ENCODE measurements at regions not wholly inside any gene's neighbourhood (a gene's known extent, or its start where the extent isn't known, plus 50 kb on each side); places are given as distances from the start of the nearest gene placed in this dataset.

GRCh38 chr14:71607056-71607455, 325.2 kb upstream of the RGS6 start:
- no peak for DNase-seq
- H3K4me3 ChIP-seq = no peak overlapping the region
- no peak for TF ChIP-seq CTCF (IDR thresholded peaks at IDR 0.05)
- H3K9me3 ChIP-seq = no peaks in the 10 kb centered on the region
- no peak overlapping the region for H3K27ac ChIP-seq
- ATAC-seq = no peak
- no peaks in the 10 kb centered on the region for H3K36me3 ChIP-seq
- H3K4me1 ChIP-seq = no peaks in the 10 kb centered on the region
- H3K27me3 ChIP-seq = no peaks in the 10 kb centered on the region
- intact Hi-C loops (cut with DNase I) = no loop called here

GRCh38 chr14:71610149-71610548, 322.1 kb upstream of the RGS6 start:
- intact Hi-C loops (cut with DNase I) = no loop called here
- no peak for ATAC-seq

GRCh38 chr14:71610797-71611196, 321.4 kb upstream of the RGS6 start:
- H3K27ac ChIP-seq = no peak overlapping the region

More at GRCh38 chr14:71610149-71610548, 322.1 kb upstream of the RGS6 start:
- Histone ChIP-seq H3K9me3 (no peaks in the 10 kb centered on the region), H3K27me3 (no peaks in the 10 kb centered on the region), H3K4me1 (no peaks in the 10 kb centered on the region), H3K36me3 (no peaks in the 10 kb centered on the region), H3K4me3 (no peak overlapping the region), H3K27ac (no peak overlapping the region)
- no peak for TF ChIP-seq CTCF (IDR thresholded peaks at IDR 0.05)
- no peak for DNase-seq

GRCh38 chr14:71613168-71613567, 319.1 kb upstream of the RGS6 start:
- Histone ChIP-seq H3K36me3 (no peaks in the 10 kb centered on the region), H3K27me3 (no peaks in the 10 kb centered on the region), H3K4me3 (no peak overlapping the region), H3K9me3 (no peaks in the 10 kb centered on the region), H3K4me1 (no peaks in the 10 kb centered on the region), H3K27ac (no peak overlapping the region)
- no peak for DNase-seq
- ATAC-seq = no peak
- intact Hi-C loops (cut with DNase I) = no loop called here
- no peak for TF ChIP-seq CTCF (IDR thresholded peaks at IDR 0.05)

More at GRCh38 chr14:71610797-71611196, 321.4 kb upstream of the RGS6 start:
- Histone ChIP-seq H3K4me1 (no peaks in the 10 kb centered on the region), H3K27me3 (no peaks in the 10 kb centered on the region), H3K9me3 (no peaks in the 10 kb centered on the region), H3K4me3 (no peak overlapping the region), H3K36me3 (no peaks in the 10 kb centered on the region)
- intact Hi-C loops (cut with DNase I) = no loop called here
- DNase-seq = no peak
- no peak for TF ChIP-seq CTCF (IDR thresholded peaks at IDR 0.05)
- no peak for ATAC-seq

DNA sequence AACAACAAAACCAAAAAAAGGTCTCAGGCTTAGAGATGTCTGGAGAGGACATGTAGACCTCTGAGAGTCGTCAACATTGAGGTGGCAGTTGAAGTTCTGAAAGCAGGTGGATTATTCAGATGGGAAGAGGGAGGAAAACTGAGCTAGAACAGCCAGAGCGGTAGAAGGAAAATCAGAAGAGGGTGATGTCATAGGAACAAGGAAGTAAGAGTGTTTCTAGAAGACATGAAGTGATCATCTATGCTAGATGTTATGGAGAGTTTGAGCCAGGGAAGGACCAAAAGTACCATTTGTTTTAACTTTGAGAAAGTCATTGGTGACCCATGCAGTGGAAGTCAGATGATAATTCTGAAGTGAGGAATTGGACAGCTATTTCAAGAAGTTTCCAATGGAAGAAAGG, 316.2 kb upstream of the RGS6 start:
- Histone ChIP-seq H3K36me3 (no peaks in the 10 kb centered on the region), H3K9me3 (no peaks in the 10 kb centered on the region), H3K4me1 (no peaks in the 10 kb centered on the region), H3K27ac (no peak overlapping the region), H3K4me3 (no peak overlapping the region), H3K27me3 (no peaks in the 10 kb centered on the region)
- intact Hi-C loops (cut with DNase I) = no loop called here
- TF ChIP-seq CTCF (IDR thresholded peaks at IDR 0.05) = no peak
- ATAC-seq = no peak
- no peak for DNase-seq

DNA sequence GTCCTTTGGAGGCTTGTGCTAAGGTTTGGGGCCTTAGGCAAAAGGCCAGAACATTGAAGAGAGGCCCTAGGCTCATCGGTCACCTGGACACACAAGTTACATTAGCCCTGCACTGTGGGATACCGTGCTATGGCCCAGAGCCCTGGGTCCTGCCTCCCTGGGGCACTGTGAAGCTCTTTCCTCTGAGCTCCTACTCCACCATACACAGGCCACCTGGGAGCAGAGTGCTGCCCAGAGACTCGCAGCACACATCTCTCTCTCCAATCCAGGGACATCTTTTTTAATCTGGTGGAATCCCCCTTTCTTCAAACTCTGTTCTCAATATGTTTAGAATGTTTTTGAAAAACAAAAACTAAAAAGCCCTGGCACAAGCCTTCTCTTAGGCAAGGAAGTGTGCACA, 314.2 kb upstream of the RGS6 start:
- TF ChIP-seq CTCF (IDR thresholded peaks at IDR 0.05) = no peak
- Histone ChIP-seq H3K9me3 (no peaks in the 10 kb centered on the region), H3K4me1 (no peaks in the 10 kb centered on the region), H3K36me3 (no peaks in the 10 kb centered on the region), H3K27ac (no peak overlapping the region), H3K27me3 (no peaks in the 10 kb centered on the region), H3K4me3 (no peak overlapping the region)
- ATAC-seq = no peak
- intact Hi-C loops (cut with DNase I) = no loop called here
- no peak for DNase-seq

All from upper lobe of right lung (tissue), 1 donor.